GM19452 (cell line): ENCODE measurements at regions not wholly inside any gene's neighbourhood (a gene's known extent, or its start where the extent isn't known, plus 50 kb on each side); places are given as distances from the start of the nearest gene placed in this dataset.

Experiments
- ATAC-seq: cut with Tn5 transposase; IDR thresholded peaks from one replicate; pipeline ENCODE4 v1.9.1; 2021; ENCODE audit not compliant: unreplicated experiment

- ATAC-seq: no peak
Measured at GRCh38 chr10:4775808-4776207, 50.2 kb upstream of the AKR1E2 start.

DNA sequence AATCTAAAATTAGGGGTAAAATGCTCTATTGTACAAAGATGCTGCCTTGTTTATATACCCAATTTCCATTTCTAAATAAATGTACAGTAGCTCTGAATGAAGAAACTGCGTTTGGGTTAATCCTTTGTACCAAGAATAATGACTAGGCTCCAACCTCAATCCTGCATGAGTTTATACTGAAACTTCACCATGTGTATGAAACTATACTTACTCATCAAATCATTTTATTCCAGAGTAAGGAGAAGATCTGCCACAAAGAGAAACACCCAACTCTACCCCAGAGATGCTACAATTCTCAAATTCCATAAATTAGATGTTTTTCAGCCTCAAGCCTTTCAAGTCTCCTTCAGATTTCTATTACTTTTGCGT, 53.8 kb upstream of the AKR1E2 start:
- no peak for ATAC-seq

DNA sequence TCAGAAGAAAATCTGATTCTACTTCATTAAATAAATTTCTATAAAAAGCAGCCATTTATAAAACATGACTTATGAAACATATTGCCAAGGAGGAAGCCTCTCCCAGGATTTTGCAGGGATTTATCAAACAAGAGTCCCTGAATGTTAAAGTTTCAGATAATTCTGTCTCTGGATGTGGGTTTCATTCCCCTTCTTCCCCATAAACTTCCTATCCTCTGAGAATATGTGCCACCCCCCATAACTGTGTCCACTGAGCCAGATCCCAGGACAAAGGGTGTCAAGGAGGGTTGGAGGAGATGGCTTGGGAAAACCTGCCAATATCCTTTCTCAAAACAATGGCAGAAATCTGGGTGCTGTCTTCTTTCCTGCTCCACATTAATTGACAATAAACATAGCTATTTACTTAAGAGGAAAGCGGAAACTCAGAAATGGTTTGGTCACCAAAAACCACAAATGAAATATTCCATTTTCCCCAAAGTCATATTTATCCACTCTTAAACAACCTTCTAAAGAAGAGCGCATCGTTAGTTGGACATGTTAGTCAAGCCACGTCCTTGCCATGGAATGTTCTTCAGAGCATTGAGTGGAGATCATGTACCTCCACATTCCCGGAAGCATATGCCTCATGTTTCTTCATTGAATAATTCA, 54.3 kb upstream of the AKR1E2 start:
- ATAC-seq: no peak

DNA sequence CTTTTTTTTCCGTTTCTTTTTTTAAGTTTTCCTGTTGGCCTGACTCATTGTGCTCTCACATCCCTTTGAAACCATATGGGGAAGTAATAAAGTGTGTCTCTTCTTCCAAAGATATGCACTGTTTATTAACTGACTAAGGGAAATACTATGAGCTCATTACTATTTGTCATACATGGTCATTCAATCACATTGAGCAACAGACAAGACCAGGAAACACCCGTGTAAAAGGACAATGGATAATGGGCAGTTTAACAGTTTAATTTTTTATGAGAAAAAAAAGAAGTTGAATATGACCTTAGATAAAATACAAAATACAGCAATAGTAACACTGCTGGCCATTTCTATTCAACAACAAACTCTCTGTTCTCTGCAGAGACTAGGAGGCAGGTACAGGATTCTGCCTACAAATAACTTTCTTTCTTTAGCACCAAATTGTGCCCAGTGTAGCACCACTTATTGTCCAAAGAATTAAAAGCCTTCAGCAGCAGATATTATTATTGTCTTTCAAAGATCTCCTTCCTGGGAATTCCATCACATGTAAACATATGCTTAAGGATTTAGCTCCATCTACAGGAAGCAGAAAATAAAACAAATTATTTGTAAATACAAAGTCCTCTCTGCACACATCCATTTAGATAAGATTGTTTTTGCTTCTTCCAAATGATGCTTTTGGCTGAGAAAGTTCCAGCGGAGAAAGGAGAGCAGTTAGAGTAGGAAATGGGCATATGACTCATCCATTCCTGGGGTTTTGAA, 55.0 kb upstream of the AKR1E2 start:
- no peak for ATAC-seq

DNA sequence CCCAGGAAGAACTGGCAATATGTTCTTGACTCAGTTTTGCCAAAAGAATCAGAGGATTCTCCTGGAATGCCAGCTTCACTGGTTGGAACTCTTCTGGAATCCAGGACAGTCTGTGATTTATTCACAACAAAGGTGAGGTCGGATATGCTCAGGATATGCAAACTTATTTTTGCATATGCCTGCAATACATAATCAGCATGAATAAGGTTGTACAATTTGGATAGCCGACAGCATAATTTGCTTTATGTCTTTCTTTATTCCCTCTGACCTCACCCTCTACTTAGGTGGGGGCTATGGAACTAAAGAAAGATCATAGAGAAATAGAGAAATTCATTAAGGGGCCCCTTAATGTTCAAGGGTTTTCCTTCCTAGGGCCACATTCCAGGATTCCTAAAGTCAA, 57.6 kb upstream of the AKR1E2 start:
- no peak for ATAC-seq

DNA sequence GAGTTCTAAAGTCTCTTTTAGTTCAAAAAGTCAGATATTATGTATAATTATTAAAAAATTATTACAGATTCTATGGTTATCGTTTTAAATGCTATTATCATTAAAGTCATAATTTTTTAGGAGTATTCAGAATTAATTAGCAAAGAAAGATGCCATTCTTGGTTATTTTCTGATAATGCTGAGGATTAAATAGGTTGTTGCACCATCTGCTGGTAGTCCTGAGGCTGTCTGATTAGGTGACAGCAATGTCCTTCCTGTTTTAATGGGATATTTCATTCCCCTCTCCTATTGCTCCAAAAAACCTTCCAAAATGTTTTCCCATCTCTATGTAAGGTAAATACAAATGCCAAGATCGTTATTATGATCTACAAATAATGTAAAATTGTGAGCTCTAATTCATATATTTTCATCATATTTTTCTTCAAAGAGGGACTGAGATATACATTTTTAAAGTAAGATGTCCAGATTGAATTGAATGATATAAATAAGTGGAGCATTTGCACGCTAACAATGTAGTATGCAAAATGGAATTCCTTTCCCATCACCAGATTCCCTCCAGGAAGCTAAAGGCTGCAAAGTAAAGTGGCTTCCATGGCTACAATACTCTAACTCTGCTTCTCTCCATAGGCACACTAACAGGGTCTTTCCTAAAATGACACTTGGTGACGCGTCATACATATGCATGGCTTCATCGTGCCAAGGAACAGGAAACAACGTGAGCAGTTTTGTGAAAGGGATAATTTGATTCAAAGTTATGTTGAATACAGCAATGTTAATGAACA, 58.8 kb upstream of the AKR1E2 start:
- ATAC-seq: no peak

DNA sequence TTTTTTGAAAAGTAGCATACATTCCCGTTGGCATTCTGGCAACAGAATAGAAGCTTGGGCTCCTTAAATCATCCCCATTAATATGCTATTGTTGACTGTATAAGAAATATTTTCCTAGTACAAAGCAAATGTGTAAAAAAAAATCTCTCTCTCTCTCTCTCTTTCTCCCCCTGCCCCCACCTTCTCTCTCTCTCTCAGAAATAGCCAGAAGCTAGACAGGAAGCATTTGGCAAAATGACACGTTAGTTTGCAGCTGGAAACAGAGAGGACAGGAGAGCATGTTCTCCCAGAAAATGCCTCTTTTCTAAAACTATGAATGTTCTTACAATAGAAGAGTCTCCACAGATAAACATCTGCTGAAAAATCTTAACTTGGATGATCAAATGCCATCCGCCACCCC, 59.6 kb upstream of the AKR1E2 start:
- no peak for ATAC-seq

GRCh38 chr10:4765428-4765827, 60.6 kb upstream of the AKR1E2 start:
- no peak for ATAC-seq

GRCh38 chr10:4763960-4764428, 62.0 kb upstream of the AKR1E2 start:
- no peak for ATAC-seq

DNA sequence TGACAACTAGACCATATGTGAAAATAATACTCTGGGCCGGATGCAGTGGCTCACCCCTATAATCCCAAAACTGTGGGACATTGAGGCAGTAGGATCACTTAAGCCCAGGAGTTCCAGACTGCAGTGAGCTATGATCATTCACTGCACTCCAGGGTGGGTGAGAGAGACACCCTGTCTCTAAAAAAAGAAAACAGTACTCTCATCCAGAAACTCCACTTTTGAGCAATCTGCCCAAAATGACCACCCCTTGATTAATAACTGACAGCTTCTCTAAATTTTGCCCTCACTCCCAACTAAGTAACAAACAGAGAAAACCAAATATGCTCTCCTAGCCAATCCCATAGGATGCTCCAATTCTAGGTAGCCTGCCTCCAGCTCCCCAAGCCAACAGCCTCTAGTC, 62.5 kb upstream of the AKR1E2 start:
- ATAC-seq: no peak

DNA sequence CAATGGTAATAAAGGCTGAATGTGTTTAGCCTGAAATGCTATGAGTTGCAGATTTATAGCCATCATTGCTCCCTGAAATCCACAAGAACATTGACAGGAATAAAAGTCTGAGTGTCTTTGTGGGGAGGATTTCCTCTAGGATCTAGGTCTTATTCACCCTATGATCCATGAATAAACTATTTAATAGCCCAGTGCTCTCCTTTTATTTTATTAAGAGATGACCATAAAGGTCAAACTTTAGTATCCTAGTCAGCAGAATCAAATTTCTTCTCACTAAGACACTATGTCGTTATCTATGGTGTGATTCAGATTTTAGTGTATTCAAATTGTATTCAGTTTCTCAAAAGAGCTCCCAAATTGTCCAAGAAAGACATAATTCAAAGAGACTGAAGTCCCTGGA, 67.8 kb upstream of the AKR1E2 start:
- no peak for ATAC-seq

GRCh38 chr10:4755286-4755989, 70.6 kb upstream of the AKR1E2 start:
- no peak for ATAC-seq

- no peak for ATAC-seq
Measured at GRCh38 chr10:4754143-4754542, 71.9 kb upstream of the AKR1E2 start.

DNA sequence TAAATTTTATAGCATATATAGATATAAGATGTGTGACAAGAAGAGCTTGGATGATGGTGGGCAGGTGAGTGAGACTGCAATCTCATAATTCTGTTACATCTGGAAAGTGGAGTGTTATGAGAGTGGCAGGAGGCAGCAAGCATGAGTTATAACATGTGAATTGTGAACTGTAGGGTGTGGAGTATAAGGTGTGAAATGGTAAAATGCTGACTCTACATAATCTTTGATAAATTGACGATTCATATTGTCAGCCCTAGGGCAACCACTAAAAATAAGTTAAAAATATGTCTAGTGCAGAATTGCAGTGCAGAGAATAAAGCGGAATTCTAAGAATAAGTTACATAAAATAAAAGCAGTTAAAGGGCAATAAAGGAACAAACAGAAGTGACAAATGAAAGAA, 74.8 kb upstream of the AKR1E2 start:
- no peak for ATAC-seq

- no peak for ATAC-seq
Measured at GRCh38 chr10:4749271-4749574, 76.8 kb upstream of the AKR1E2 start.

DNA sequence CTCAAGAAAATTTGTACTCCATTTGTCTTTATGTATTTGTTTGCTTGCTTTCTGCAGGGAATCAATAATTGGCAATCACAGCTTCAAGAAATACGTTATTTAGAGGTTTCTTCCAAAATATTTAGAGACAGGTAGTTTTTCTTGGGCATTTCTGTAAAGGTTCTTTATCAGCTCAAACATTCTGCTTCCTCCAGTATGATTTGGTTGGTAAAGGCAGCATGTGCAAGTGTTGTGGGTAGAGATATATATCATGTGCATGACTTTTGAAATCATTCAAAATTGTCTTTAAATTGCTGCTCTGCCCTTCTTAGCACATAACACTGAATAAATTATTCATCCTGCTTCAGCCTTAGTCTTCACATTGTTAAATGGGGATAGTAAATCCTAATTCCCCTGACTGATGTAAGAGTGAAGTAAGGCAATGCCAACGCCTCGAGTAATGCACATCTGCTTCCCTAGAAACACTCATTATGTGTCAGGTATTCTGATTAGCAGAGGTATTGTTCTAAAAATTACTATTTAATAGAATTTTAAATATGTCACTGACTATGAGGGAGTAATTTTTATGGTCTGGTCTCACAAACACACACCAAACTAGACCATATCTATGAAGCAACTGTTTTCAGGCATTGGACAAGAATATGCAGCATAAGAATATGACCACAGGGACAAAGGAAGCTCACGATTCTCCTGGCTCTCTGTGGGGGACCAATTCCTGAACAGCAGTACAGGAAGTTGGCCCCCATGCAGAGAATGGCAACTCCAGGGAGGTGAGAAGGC, 77.3 kb upstream of the AKR1E2 start:
- ATAC-seq: no peak

DNA sequence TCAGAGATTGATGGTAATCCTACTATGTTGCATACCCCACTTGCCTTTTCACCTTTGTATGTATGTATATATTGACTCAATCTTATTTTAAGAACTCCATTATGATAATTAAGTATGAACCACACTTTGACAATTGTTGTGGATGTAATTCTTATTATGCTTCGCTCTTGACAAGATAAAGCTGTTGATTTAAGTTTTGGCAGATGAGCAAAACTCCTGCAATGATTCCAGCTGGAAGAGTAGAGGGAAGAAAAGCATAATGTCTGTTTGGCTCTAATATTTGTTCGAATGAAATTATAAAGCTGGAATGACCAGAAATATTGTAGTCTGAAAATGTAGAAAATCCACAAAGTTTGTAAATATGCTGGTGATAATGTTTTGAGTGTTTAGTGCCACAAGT, 83.8 kb upstream of the AKR1E2 start:
- ATAC-seq: no peak

GRCh38 chr10:4740471-4740870, 85.5 kb upstream of the AKR1E2 start:
- no peak for ATAC-seq

GRCh38 chr10:4736608-4737007, 89.4 kb upstream of the AKR1E2 start:
- no peak for ATAC-seq

DNA sequence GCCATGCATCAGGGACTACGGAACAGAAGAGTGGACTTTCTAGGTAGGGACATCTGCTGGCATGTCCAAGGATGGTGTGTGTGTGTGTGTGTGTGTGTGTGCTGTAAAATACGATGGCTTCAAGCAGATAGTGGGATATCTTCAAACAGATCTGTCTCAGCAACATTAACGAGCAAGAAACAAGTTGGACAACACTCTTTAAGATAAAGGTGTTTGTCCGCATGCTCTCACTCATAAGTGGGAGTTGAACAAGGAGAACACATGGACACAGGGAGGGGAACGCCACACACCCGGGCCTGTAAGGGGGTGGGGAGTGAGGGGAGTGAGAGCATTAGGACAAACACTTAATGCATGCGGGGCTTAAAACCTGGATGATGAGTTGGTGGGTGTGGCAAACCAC, 89.8 kb upstream of the AKR1E2 start:
- ATAC-seq: no peak

- no peak for ATAC-seq
Measured at GRCh38 chr10:4733843-4734224, 92.2 kb upstream of the AKR1E2 start.
